Endothelial cell (in vitro differentiated cells): ENCODE measurements at regions not wholly inside any gene's neighbourhood (a gene's known extent, or its start where the extent isn't known, plus 50 kb on each side); places are given as distances from the start of the nearest gene placed in this dataset.

ENCODE experiments used
- DNase-seq: peaks from one replicate; pipeline ENCODE4 v3.0.0; 2021; ENCODE audit warnings: low spot score
- H3K27ac Mint-ChIP-seq: one replicate; pipeline ENCODE4 v1.8.0; 2021; ENCODE audit warnings: mixed read lengths, inconsistent platforms; ENCODE audit not compliant: unreplicated experiment
- H3K27me3 Mint-ChIP-seq: one replicate; pipeline ENCODE4 v1.8.0; 2021; ENCODE audit warnings: mild to moderate bottlenecking, moderate library complexity, mixed read lengths, inconsistent platforms; ENCODE audit not compliant: unreplicated experiment
- H3K36me3 Mint-ChIP-seq: one replicate; pipeline ENCODE4 v1.8.0; 2021; ENCODE audit warnings: mild to moderate bottlenecking, low read depth, mixed read lengths, inconsistent platforms; ENCODE audit not compliant: unreplicated experiment
- H3K4me1 Mint-ChIP-seq: one replicate; pipeline ENCODE4 v1.8.0; 2021; ENCODE audit warnings: mild to moderate bottlenecking, mixed read lengths, inconsistent platforms; ENCODE audit not compliant: unreplicated experiment
- H3K4me3 Mint-ChIP-seq: one replicate; pipeline ENCODE4 v1.8.0; 2021; ENCODE audit warnings: mild to moderate bottlenecking, mixed read lengths, inconsistent platforms; ENCODE audit not compliant: unreplicated experiment
- H3K9me3 Mint-ChIP-seq: one replicate; pipeline ENCODE4 v1.8.0; 2021; ENCODE audit warnings: mixed read lengths, inconsistent platforms; ENCODE audit not compliant: unreplicated experiment
- TF ChIP-seq, protein P1 (sequence below): fragments of 200-600 bp; sonication (generic); IDR thresholded peaks from one replicate; pipeline ENCODE4 v1.5.0; 2021; ENCODE audit warnings: antibody characterized with exemption; ENCODE audit not compliant: unreplicated experiment

- H3K27ac Mint-ChIP-seq: no peak overlapping the region
- no peaks in the 10 kb centered on the region for H3K9me3 Mint-ChIP-seq
- no peak for DNase-seq
- H3K4me1 Mint-ChIP-seq: no peaks in the 10 kb centered on the region
- TF ChIP-seq, protein P1, sequence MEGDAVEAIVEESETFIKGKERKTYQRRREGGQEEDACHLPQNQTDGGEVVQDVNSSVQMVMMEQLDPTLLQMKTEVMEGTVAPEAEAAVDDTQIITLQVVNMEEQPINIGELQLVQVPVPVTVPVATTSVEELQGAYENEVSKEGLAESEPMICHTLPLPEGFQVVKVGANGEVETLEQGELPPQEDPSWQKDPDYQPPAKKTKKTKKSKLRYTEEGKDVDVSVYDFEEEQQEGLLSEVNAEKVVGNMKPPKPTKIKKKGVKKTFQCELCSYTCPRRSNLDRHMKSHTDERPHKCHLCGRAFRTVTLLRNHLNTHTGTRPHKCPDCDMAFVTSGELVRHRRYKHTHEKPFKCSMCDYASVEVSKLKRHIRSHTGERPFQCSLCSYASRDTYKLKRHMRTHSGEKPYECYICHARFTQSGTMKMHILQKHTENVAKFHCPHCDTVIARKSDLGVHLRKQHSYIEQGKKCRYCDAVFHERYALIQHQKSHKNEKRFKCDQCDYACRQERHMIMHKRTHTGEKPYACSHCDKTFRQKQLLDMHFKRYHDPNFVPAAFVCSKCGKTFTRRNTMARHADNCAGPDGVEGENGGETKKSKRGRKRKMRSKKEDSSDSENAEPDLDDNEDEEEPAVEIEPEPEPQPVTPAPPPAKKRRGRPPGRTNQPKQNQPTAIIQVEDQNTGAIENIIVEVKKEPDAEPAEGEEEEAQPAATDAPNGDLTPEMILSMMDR: no peak
- H3K27me3 Mint-ChIP-seq: peaks cover 5% of the 10 kb centered on the region
- no peak overlapping the region for H3K4me3 Mint-ChIP-seq
- no peaks in the 10 kb centered on the region for H3K36me3 Mint-ChIP-seq
Measured at GRCh38 chr12:78651755-78652154, 212.8 kb upstream of the SYT1 start.

DNA sequence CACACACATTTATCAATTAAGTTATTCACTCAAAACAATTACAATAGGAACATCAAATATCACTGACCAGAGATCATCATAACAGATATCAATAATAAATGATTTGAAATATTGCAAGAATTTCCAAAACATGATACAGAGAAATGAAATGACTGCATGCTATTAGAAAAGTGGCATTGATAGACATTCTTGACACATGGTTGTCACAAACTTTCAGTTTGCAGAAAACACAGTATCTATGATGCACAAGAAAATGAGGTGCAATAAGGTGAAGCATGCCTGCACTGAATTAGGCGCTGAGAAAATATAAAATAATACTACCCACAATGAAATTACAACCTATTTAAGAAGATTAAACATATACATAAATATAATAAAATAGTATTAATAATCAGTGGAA is 198.0 kb upstream of the SYT1 start:
- Mint-ChIP-seq H3K4me1 (no peaks in the 10 kb centered on the region), H3K27me3 (no peaks in the 10 kb centered on the region), H3K36me3 (no peaks in the 10 kb centered on the region), H3K4me3 (no peak overlapping the region), H3K27ac (no peak overlapping the region), H3K9me3 (no peaks in the 10 kb centered on the region)
- no peak for DNase-seq
- TF ChIP-seq, protein P1: no peak

DNA sequence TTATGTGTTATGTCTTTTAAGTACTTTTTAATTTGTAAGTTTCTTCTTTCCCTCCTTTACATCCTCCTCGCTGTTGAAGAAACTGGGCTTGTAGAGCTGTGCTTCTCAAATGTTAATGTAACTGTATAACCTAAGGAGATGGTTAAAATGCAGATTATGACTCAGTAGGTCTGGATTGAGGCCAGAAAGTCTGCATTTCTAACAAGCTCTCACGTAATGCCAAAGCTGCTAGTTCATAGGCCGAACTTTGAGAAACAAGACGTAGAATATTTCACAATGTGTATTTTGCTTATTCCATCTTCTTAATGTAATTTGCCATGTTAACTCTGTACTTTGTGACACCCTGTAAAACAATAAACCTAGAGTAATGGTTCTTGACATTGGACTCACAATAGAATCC is 193.3 kb upstream of the SYT1 start:
- no peaks in the 10 kb centered on the region for H3K9me3 Mint-ChIP-seq
- no peaks in the 10 kb centered on the region for H3K36me3 Mint-ChIP-seq
- no peak for DNase-seq
- H3K27me3 Mint-ChIP-seq: no peaks in the 10 kb centered on the region
- TF ChIP-seq, protein P1: no peak
- no peak overlapping the region for H3K27ac Mint-ChIP-seq
- no peak overlapping the region for H3K4me3 Mint-ChIP-seq
- H3K4me1 Mint-ChIP-seq: no peaks in the 10 kb centered on the region

- H3K36me3 Mint-ChIP-seq: no peaks in the 10 kb centered on the region
- TF ChIP-seq, protein P1: no peak
- H3K9me3 Mint-ChIP-seq: no peaks in the 10 kb centered on the region
- H3K4me3 Mint-ChIP-seq: no peak overlapping the region
- no peak overlapping the region for H3K27ac Mint-ChIP-seq
- no peaks in the 10 kb centered on the region for H3K4me1 Mint-ChIP-seq
- DNase-seq: no peak
- no peaks in the 10 kb centered on the region for H3K27me3 Mint-ChIP-seq
Measured at GRCh38 chr12:78672033-78672432, 192.5 kb upstream of the SYT1 start.

GRCh38 chr12:78674311-78675090 is 190.1 kb upstream of the SYT1 start:
- H3K4me1 Mint-ChIP-seq: no peaks in the 10 kb centered on the region
- H3K4me3 Mint-ChIP-seq: no peak overlapping the region
- no peaks in the 10 kb centered on the region for H3K9me3 Mint-ChIP-seq
- no peaks in the 10 kb centered on the region for H3K36me3 Mint-ChIP-seq
- H3K27ac Mint-ChIP-seq: no peak overlapping the region
- no peaks in the 10 kb centered on the region for H3K27me3 Mint-ChIP-seq
- no peak for DNase-seq
- TF ChIP-seq, protein P1: no peak
